Glutamatergic neuron (in vitro differentiated cells): ENCODE measurements at regions not wholly inside any gene's neighbourhood (a gene's known extent, or its start where the extent isn't known, plus 50 kb on each side); places are given as distances from the start of the nearest gene placed in this dataset.

Source experiments
- DNase-seq: peaks from one replicate; pipeline ENCODE4 v3.0.0; 2022
- H3K27ac Mint-ChIP-seq: one replicate; pipeline ENCODE4 v1.8.0; 2020; ENCODE audit warnings: mild to moderate bottlenecking, mixed read lengths, inconsistent platforms; ENCODE audit not compliant: unreplicated experiment
- H3K27me3 Mint-ChIP-seq: one replicate; pipeline ENCODE4 v1.8.0; 2020; ENCODE audit warnings: mild to moderate bottlenecking, moderate library complexity, mixed read lengths, inconsistent platforms; ENCODE audit not compliant: unreplicated experiment
- H3K36me3 Mint-ChIP-seq: one replicate; pipeline ENCODE4 v1.8.0; 2020; ENCODE audit warnings: mild to moderate bottlenecking, mixed read lengths, inconsistent platforms; ENCODE audit not compliant: unreplicated experiment
- H3K4me1 Mint-ChIP-seq: one replicate; pipeline ENCODE4 v1.8.0; 2020; ENCODE audit warnings: mild to moderate bottlenecking, low read depth, mixed read lengths, inconsistent platforms; ENCODE audit not compliant: unreplicated experiment
- H3K4me3 Mint-ChIP-seq: one replicate; pipeline ENCODE4 v1.8.0; 2020; ENCODE audit warnings: mild to moderate bottlenecking, mixed read lengths, inconsistent platforms; ENCODE audit not compliant: unreplicated experiment
- H3K9me3 Mint-ChIP-seq: one replicate; pipeline ENCODE4 v1.8.0; 2020; ENCODE audit warnings: mild to moderate bottlenecking, moderate library complexity, mixed read lengths, inconsistent platforms; ENCODE audit not compliant: unreplicated experiment
- CTCF ChIP-seq: fragments of 200-600 bp; sonication (generic); IDR thresholded peaks from one replicate; pipeline ENCODE4 v1.5.0; 2021; ENCODE audit not compliant: partially characterized antibody, unreplicated experiment

- Mint-ChIP-seq H3K27ac (no peak overlapping the region), H3K4me1 (no peaks in the 10 kb centered on the region), H3K4me3 (no peak overlapping the region), H3K36me3 (no peaks in the 10 kb centered on the region), H3K9me3 (no peaks in the 10 kb centered on the region), H3K27me3 (peaks cover 2% of the 10 kb centered on the region)
- no peak for TF ChIP-seq CTCF
- DNase-seq: no peak
Measured at GRCh38 chr11:91742155-91742554, 482.5 kb upstream of the FAT3 start.

GRCh38 chr11:91731051-91731450, 493.6 kb upstream of the FAT3 start:
- DNase-seq: no peak
- H3K27ac Mint-ChIP-seq: no peak overlapping the region
- no peaks in the 10 kb centered on the region for H3K9me3 Mint-ChIP-seq
- TF ChIP-seq CTCF: no peak
- no peaks in the 10 kb centered on the region for H3K4me1 Mint-ChIP-seq
- H3K27me3 Mint-ChIP-seq: peaks cover 2% of the 10 kb centered on the region
- no peak overlapping the region for H3K4me3 Mint-ChIP-seq
- peaks cover 7% of the 10 kb centered on the region for H3K36me3 Mint-ChIP-seq

GRCh38 chr11:91730620-91731019, 494.0 kb upstream of the FAT3 start:
- TF ChIP-seq CTCF: no peak
- Mint-ChIP-seq H3K9me3 (no peaks in the 10 kb centered on the region), H3K27ac (no peak overlapping the region), H3K36me3 (peaks cover 4% of the 10 kb centered on the region), H3K4me3 (no peak overlapping the region), H3K4me1 (no peaks in the 10 kb centered on the region), H3K27me3 (peaks cover 2% of the 10 kb centered on the region)
- DNase-seq: no peak

- TF ChIP-seq CTCF: no peak
- H3K27me3 Mint-ChIP-seq: peaks cover 2% of the 10 kb centered on the region
- no peaks in the 10 kb centered on the region for H3K9me3 Mint-ChIP-seq
- no peaks in the 10 kb centered on the region for H3K36me3 Mint-ChIP-seq
- H3K4me3 Mint-ChIP-seq: no peak overlapping the region
- DNase-seq: no peak
- no peak overlapping the region for H3K27ac Mint-ChIP-seq
- no peaks in the 10 kb centered on the region for H3K4me1 Mint-ChIP-seq
Measured at GRCh38 chr11:91730057-91730456, 494.6 kb upstream of the FAT3 start.

GRCh38 chr11:91717169-91717568, 507.4 kb upstream of the FAT3 start:
- Mint-ChIP-seq H3K27me3 (no peaks in the 10 kb centered on the region), H3K4me3 (no peak overlapping the region), H3K9me3 (peaks cover 2% of the 10 kb centered on the region), H3K36me3 (no peaks in the 10 kb centered on the region), H3K27ac (no peak overlapping the region), H3K4me1 (no peaks in the 10 kb centered on the region)
- DNase-seq: no peak
- TF ChIP-seq CTCF: no peak
